HG02970 (cell line): ENCODE measurements at regions not wholly inside any gene's neighbourhood (a gene's known extent, or its start where the extent isn't known, plus 50 kb on each side); places are given as distances from the start of the nearest gene placed in this dataset.

Experiments used
- ATAC-seq: cut with Tn5 transposase; IDR thresholded peaks from one replicate; pipeline ENCODE4 v1.9.1; 2021; ENCODE audit warnings: mild to moderate bottlenecking, moderate library complexity, moderate number of reproducible peaks; ENCODE audit not compliant: unreplicated experiment, low FRiP score

GRCh38 chr1:70866542-70867264 lies 180.9 kb downstream of the PTGER3 start:
- no peak for ATAC-seq

- no peak for ATAC-seq
These were observed 175.8 kb downstream of the PTGER3 start for GRCh38 chr1:70871790-70872189.

- no peak for ATAC-seq
These were observed 173.6 kb downstream of the PTGER3 start for GRCh38 chr1:70874063-70874462.

GRCh38 chr1:70874818-70875217 lies 172.8 kb downstream of the PTGER3 start:
- no peak for ATAC-seq

GRCh38 chr1:70877343-70877742 lies 170.3 kb downstream of the PTGER3 start:
- no peak for ATAC-seq

GRCh38 chr1:70887936-70888335 lies 159.7 kb downstream of the PTGER3 start:
- no peak for ATAC-seq

GRCh38 chr1:70888722-70889121 lies 158.9 kb downstream of the PTGER3 start:
- ATAC-seq: no peak

GRCh38 chr1:70890408-70890807 lies 157.2 kb downstream of the PTGER3 start:
- no peak for ATAC-seq

GRCh38 chr1:70891051-70891843 lies 156.4 kb downstream of the PTGER3 start:
- ATAC-seq: no peak

GRCh38 chr1:70892140-70892539 lies 155.5 kb downstream of the PTGER3 start:
- ATAC-seq: no peak

GRCh38 chr1:70892930-70893329 lies 154.7 kb downstream of the PTGER3 start:
- ATAC-seq: no peak

GRCh38 chr1:70893381-70893780 lies 154.2 kb downstream of the PTGER3 start:
- ATAC-seq: no peak

- no peak for ATAC-seq
These were observed 152.1 kb downstream of the PTGER3 start for GRCh38 chr1:70895531-70895930.

- ATAC-seq: no peak
These were observed 151.4 kb downstream of the PTGER3 start for GRCh38 chr1:70896224-70896623.

- no peak for ATAC-seq
These were observed 150.3 kb downstream of the PTGER3 start for GRCh38 chr1:70897273-70897672.

- ATAC-seq: no peak
These were observed 147.9 kb downstream of the PTGER3 start for GRCh38 chr1:70899735-70900134.

- no peak for ATAC-seq
These were observed 145.4 kb downstream of the PTGER3 start for GRCh38 chr1:70902211-70902610.

- no peak for ATAC-seq
These were observed 140.8 kb downstream of the PTGER3 start for GRCh38 chr1:70906800-70907199.

- no peak for ATAC-seq
These were observed 139.9 kb downstream of the PTGER3 start for GRCh38 chr1:70907563-70908310.

GRCh38 chr1:70909262-70909822 lies 138.3 kb downstream of the PTGER3 start:
- ATAC-seq: no peak

- ATAC-seq: no peak
These were observed 137.6 kb downstream of the PTGER3 start for GRCh38 chr1:70910013-70910412.
